Breast epithelium (tissue), 3 donors: ENCODE measurements at regions not wholly inside any gene's neighbourhood (a gene's known extent, or its start where the extent isn't known, plus 50 kb on each side); places are given as distances from the start of the nearest gene placed in this dataset.

Experiments
- CTCF ChIP-seq, 3 donors: fragments of 450-650 bp; IDR thresholded peaks; one replicate each; pipeline ENCODE4 v1.5.1; 2016 to 2017; ENCODE audit warnings: antibody characterized with exemption in 3 of 3, mild to moderate bottlenecking in 3 of 3, moderate library complexity in 3 of 3
- POLR2A ChIP-seq: fragments of 450-650 bp; IDR thresholded peaks from one replicate; pipeline ENCODE4 v1.6.1; 2016; ENCODE audit warnings: antibody characterized with exemption, mild to moderate bottlenecking, moderate library complexity
- POLR2AphosphoS5 ChIP-seq, 3 donors: sonication (generic); formaldehyde crosslinking; IDR thresholded peaks; one replicate each; pipeline ENCODE4 v1.6.1; 2017; ENCODE audit warnings: antibody characterized with exemption in 3 of 3

GRCh38 chr6:68229566-68229965 is 405.5 kb upstream of the ADGRB3 start:
- no peak for TF ChIP-seq CTCF (IDR thresholded peaks at IDR 0.05)
- TF ChIP-seq POLR2A = no peak
- TF ChIP-seq POLR2AphosphoS5 (IDR thresholded peaks at IDR 0.05) = no peak
